IMR-90 (cell line): ENCODE measurements at regions not wholly inside any gene's neighbourhood (a gene's known extent, or its start where the extent isn't known, plus 50 kb on each side); places are given as distances from the start of the nearest gene placed in this dataset.

Experiments used
- BHLHE40 ChIP-seq: fragments of 150-350 bp; IDR thresholded peaks from 2 replicates; pipeline ENCODE4 v1.6.1; 2016; ENCODE audit warnings: mild to moderate bottlenecking, low read depth, low read length
- CEBPB ChIP-seq: IDR thresholded peaks from 2 replicates; pipeline ENCODE4 v1.6.1; 2012; ENCODE audit warnings: low read depth, low read length, improper control_type of control experiment
- CHD1 ChIP-seq: IDR thresholded peaks from 2 replicates; pipeline ENCODE4 v1.6.1; 2012; ENCODE audit warnings: low read depth, low read length, improper control_type of control experiment
- FOS ChIP-seq: fragments of 150-350 bp; IDR thresholded peaks from 2 replicates; pipeline ENCODE4 v1.6.1; 2016; ENCODE audit warnings: low read depth, low read length
- MAFK ChIP-seq: IDR thresholded peaks from 2 replicates; pipeline ENCODE4 v1.6.1; 2012; ENCODE audit warnings: low read depth, low read length, improper control_type of control experiment
- MXI1 ChIP-seq: IDR thresholded peaks from 2 replicates; pipeline ENCODE4 v1.6.1; 2012; ENCODE audit warnings: low read depth, mild to moderate bottlenecking, low read length, moderate library complexity, borderline replicate concordance
- POLR2A ChIP-seq: IDR thresholded peaks from 2 replicates; pipeline ENCODE4 v1.6.1; 2012; ENCODE audit warnings: mild to moderate bottlenecking, low read depth, low read length
- RAD21 ChIP-seq: IDR thresholded peaks from 2 replicates; pipeline ENCODE4 v1.6.1; 2012; ENCODE audit warnings: low read length, improper control_type of control experiment
- RCOR1 ChIP-seq: IDR thresholded peaks from 2 replicates; pipeline ENCODE4 v1.6.1; 2012; ENCODE audit warnings: mild to moderate bottlenecking, low read length, improper control_type of control experiment; ENCODE audit not compliant: insufficient replicate concordance
- RFX5 ChIP-seq: IDR thresholded peaks from 2 replicates; pipeline ENCODE4 v1.8.0; 2012; ENCODE audit warnings: low read depth, mild to moderate bottlenecking, low read length, moderate library complexity
- SMC3 ChIP-seq: fragments of 150-350 bp; IDR thresholded peaks from 2 replicates; pipeline ENCODE4 v1.6.1; 2016; ENCODE audit warnings: low read depth, mild to moderate bottlenecking, antibody characterized with exemption, low read length, moderate library complexity
- USF2 ChIP-seq: fragments of 150-350 bp; IDR thresholded peaks from 2 replicates; pipeline ENCODE4 v1.6.1; 2017; ENCODE audit warnings: mild to moderate bottlenecking, antibody characterized with exemption, low read length, low read depth
- TF ChIP-seq, protein P1 (sequence below): conservative IDR thresholded peaks from 2 replicates; pipeline ENCODE4 v1.5.1; 2012; ENCODE audit warnings: mild to moderate bottlenecking, low read depth, low read length, improper control_type of control experiment

DNA sequence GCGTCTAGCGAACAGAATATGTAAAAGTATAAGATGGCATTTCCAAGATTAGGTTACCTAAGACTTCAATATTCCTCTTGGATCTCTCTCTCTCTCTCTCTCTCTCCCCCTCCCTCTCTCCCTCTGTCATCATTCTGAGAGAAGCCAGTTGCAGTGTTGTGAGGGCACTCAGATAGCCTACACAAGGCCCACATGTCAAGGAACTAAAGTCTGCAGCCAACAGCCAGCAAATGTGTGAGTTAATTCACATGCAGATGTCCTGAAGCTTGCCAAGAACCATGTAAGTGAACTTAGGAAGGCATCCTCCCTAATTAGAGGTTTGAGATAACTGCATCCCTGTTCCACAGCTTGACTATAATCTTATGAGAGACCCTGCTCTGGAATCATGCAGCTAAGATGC, 822.9 kb upstream of the PRR20A start:
- TF ChIP-seq, protein P1, sequence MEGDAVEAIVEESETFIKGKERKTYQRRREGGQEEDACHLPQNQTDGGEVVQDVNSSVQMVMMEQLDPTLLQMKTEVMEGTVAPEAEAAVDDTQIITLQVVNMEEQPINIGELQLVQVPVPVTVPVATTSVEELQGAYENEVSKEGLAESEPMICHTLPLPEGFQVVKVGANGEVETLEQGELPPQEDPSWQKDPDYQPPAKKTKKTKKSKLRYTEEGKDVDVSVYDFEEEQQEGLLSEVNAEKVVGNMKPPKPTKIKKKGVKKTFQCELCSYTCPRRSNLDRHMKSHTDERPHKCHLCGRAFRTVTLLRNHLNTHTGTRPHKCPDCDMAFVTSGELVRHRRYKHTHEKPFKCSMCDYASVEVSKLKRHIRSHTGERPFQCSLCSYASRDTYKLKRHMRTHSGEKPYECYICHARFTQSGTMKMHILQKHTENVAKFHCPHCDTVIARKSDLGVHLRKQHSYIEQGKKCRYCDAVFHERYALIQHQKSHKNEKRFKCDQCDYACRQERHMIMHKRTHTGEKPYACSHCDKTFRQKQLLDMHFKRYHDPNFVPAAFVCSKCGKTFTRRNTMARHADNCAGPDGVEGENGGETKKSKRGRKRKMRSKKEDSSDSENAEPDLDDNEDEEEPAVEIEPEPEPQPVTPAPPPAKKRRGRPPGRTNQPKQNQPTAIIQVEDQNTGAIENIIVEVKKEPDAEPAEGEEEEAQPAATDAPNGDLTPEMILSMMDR: no peak
- TF ChIP-seq MXI1 (no peak), POLR2A (no peak), FOS (no peak), SMC3 (no peak), USF2 (no peak), RAD21 (no peak), CHD1 (no peak), RCOR1 (no peak), BHLHE40 (no peak), MAFK (no peak), RFX5 (no peak), CEBPB (no peak)
